BJ (cell line): ENCODE measurements at regions not wholly inside any gene's neighbourhood (a gene's known extent, or its start where the extent isn't known, plus 50 kb on each side); places are given as distances from the start of the nearest gene placed in this dataset.

Experiments used
- CTCF ChIA-PET: fragments of 350-600 bp; formaldehyde crosslinking; extraction: SDS; loops from one replicate; lab custom pipeline; 2021; ENCODE audit warnings: antibody characterized with exemption, inconsistent platforms; lab: Yijun Ruan, JAX
- POLR2A ChIA-PET: fragments of 300-600 bp; sonication (Branson Sonifier 250); formaldehyde crosslinking; extraction: SDS; loops from one replicate; lab custom pipeline; 2021; ENCODE audit warnings: antibody characterized with exemption; lab: Charles Lee
- DNase-seq: peaks from one replicate; pipeline ENCODE4 v3.0.0-alpha.2; 2011; ENCODE audit warnings: low read depth
- H3K27me3 ChIP-seq: 2 replicates; pipeline ENCODE4 v1.6.0; 2011; ENCODE audit warnings: low read length; ENCODE audit not compliant: control insufficient read depth, insufficient read depth
- H3K36me3 ChIP-seq: 2 replicates; pipeline ENCODE4 v1.5.1; 2011; ENCODE audit warnings: low read length; ENCODE audit not compliant: control insufficient read depth, insufficient read depth
- H3K4me3 ChIP-seq: 2 replicates; pipeline ENCODE4 v1.5.1; 2011; ENCODE audit warnings: low read depth, mild to moderate bottlenecking, control low read depth, low read length
- CTCF ChIP-seq: IDR thresholded peaks from 2 replicates; pipeline ENCODE4 v1.5.1; 2011; ENCODE audit warnings: low read depth, mild to moderate bottlenecking, control low read depth, inconsistent platforms, low read length, moderate library complexity; ENCODE audit not compliant: insufficient read depth

- ChIA-PET POLR2A (no interaction called here), CTCF (no interaction called here)
- H3K36me3 ChIP-seq, result no peaks in the 10 kb centered on the region
- H3K27me3 ChIP-seq, result no peaks in the 10 kb centered on the region
- no peak for DNase-seq
- no peak overlapping the region for H3K4me3 ChIP-seq
- TF ChIP-seq CTCF, result no peak
Measured at GRCh38 chr1:213782941-213783672, 204.7 kb upstream of the PROX1 start.

GRCh38 chr1:213783893-213784292 lies 203.9 kb upstream of the PROX1 start:
- ChIA-PET CTCF (interaction anchor here (0.6 kb wide), 1 partner anchor 1525 kb away, joined by 3 read pairs; no protein-coding TSS in a partner anchor), POLR2A (no interaction called here)
- DNase-seq, result no peak
- Histone ChIP-seq H3K4me3 (no peak overlapping the region), H3K27me3 (no peaks in the 10 kb centered on the region), H3K36me3 (no peaks in the 10 kb centered on the region)
- no peak for TF ChIP-seq CTCF

- CTCF ChIA-PET, result no interaction called here
- H3K27me3 ChIP-seq, result no peaks in the 10 kb centered on the region
- POLR2A ChIA-PET, result no interaction called here
- H3K4me3 ChIP-seq, result no peak overlapping the region
- H3K36me3 ChIP-seq, result no peaks in the 10 kb centered on the region
- TF ChIP-seq CTCF, result no peak
- DNase-seq, result no peak
Measured at GRCh38 chr1:213786683-213787082, 201.1 kb upstream of the PROX1 start.

GRCh38 chr1:213790565-213790964 lies 197.2 kb upstream of the PROX1 start:
- no peak for TF ChIP-seq CTCF
- no peak for DNase-seq
- CTCF ChIA-PET, result no interaction called here
- POLR2A ChIA-PET, result no interaction called here
- Histone ChIP-seq H3K27me3 (no peaks in the 10 kb centered on the region), H3K36me3 (no peaks in the 10 kb centered on the region), H3K4me3 (no peak overlapping the region)

- Histone ChIP-seq H3K4me3 (no peak overlapping the region), H3K36me3 (no peaks in the 10 kb centered on the region), H3K27me3 (no peaks in the 10 kb centered on the region)
- no peak for DNase-seq
- TF ChIP-seq CTCF, result no peak
- CTCF ChIA-PET, result no interaction called here
- POLR2A ChIA-PET, result no interaction called here
Measured at GRCh38 chr1:213793482-213794067, 194.2 kb upstream of the PROX1 start.
